ENCODE measurements at regions not wholly inside any gene's neighbourhood (a gene's known extent, or its start where the extent isn't known, plus 50 kb on each side); places are given as distances from the start of the nearest gene placed in this dataset.

- WGBS, 2 donors, result 65 to 69% methylated on average over 6 of the region's 6 CpGs
- intact Hi-C loops (cut with DNase I), result no loop called here
- H3K27ac ChIP-seq, result no peak overlapping the region
- no peak overlapping the region for H3K4me3 ChIP-seq
- H3K36me3 ChIP-seq, result no peaks in the 10 kb centered on the region
- no peaks in the 10 kb centered on the region for H3K9me3 ChIP-seq
- no peak for TF ChIP-seq POLR2A (IDR thresholded peaks at IDR 0.05)
- TF ChIP-seq, protein P1, sequence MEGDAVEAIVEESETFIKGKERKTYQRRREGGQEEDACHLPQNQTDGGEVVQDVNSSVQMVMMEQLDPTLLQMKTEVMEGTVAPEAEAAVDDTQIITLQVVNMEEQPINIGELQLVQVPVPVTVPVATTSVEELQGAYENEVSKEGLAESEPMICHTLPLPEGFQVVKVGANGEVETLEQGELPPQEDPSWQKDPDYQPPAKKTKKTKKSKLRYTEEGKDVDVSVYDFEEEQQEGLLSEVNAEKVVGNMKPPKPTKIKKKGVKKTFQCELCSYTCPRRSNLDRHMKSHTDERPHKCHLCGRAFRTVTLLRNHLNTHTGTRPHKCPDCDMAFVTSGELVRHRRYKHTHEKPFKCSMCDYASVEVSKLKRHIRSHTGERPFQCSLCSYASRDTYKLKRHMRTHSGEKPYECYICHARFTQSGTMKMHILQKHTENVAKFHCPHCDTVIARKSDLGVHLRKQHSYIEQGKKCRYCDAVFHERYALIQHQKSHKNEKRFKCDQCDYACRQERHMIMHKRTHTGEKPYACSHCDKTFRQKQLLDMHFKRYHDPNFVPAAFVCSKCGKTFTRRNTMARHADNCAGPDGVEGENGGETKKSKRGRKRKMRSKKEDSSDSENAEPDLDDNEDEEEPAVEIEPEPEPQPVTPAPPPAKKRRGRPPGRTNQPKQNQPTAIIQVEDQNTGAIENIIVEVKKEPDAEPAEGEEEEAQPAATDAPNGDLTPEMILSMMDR (IDR thresholded peaks at IDR 0.05), result no peak
- DNase-seq, result no peak
- peaks cover 0 to 34% (median 0%) of the 10 kb centered on the region in 4 donors for H3K27me3 ChIP-seq
- no peaks in the 10 kb centered on the region for H3K4me1 ChIP-seq
These were observed 174.8 kb downstream of the BUD13 start for GRCh38 chr11:116598036-116598435.

- no peaks in the 10 kb centered on the region for H3K36me3 ChIP-seq
- no peak for TF ChIP-seq POLR2A (IDR thresholded peaks at IDR 0.05)
- TF ChIP-seq, protein P1 (IDR thresholded peaks at IDR 0.05), result no peak
- no peak overlapping the region for H3K27ac ChIP-seq
- H3K27me3 ChIP-seq, result peaks cover 0 to 39% (median 0%) of the 10 kb centered on the region in 4 donors
- 60 to 64% methylated on average over 7 to 8 of the region's 12 CpGs for WGBS, 2 donors
- intact Hi-C loops (cut with DNase I), result no loop called here
- no peak overlapping the region for H3K4me3 ChIP-seq
- H3K9me3 ChIP-seq, result no peaks in the 10 kb centered on the region
- DNase-seq, result no peak
- no peaks in the 10 kb centered on the region for H3K4me1 ChIP-seq
These were observed 176.2 kb downstream of the BUD13 start for GRCh38 chr11:116596346-116597260.

GRCh38 chr11:116595305-116595880, 177.4 kb downstream of the BUD13 start:
- DNase-seq, result no peak
- no peak for TF ChIP-seq POLR2A (IDR thresholded peaks at IDR 0.05)
- Histone ChIP-seq H3K4me1 (no peaks in the 10 kb centered on the region), H3K9me3 (no peaks in the 10 kb centered on the region), H3K36me3 (no peaks in the 10 kb centered on the region), H3K27me3 (peaks cover 0 to 46% (median 0%) of the 10 kb centered on the region in 4 donors), H3K4me3 (no peak overlapping the region), H3K27ac (no peak overlapping the region)
- intact Hi-C loops (cut with DNase I), result no loop called here
- 46 to 52% methylated on average over 9 to 10 of the region's 13 CpGs for WGBS, 2 donors

GRCh38 chr11:116590844-116591570, 181.8 kb downstream of the BUD13 start:
- intact Hi-C loops (cut with DNase I), result no loop called here
- DNase-seq, result no peak
- TF ChIP-seq, protein P1 (IDR thresholded peaks at IDR 0.05), result no peak
- no peak for TF ChIP-seq POLR2A (IDR thresholded peaks at IDR 0.05)

DNA sequence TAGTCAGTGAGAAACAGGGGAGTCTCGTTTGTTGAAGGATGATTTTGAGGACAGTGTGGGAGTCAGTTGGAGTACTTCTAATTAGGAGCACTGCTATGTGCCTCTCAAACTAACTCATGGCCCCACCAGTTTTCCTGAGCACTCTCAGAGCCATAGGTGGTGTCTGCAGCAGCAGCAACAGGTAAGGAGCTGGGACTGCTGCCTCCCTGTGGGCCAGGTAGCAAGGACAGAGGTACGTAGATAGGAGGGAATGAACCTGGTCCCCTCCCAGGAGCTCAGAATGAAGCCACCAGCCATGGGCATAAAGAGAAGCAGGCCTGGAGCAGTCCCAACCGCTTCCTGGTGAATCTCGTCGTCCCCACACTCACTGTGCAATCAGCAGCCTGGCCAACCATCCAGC, 183.4 kb downstream of the BUD13 start:
- TF ChIP-seq, protein P1 (IDR thresholded peaks at IDR 0.05), result no peak
- TF ChIP-seq POLR2A (IDR thresholded peaks at IDR 0.05), result no peak
- H3K4me1 ChIP-seq, result no peaks in the 10 kb centered on the region
- H3K4me3 ChIP-seq, result no peak overlapping the region
- H3K36me3 ChIP-seq, result no peaks in the 10 kb centered on the region
- H3K9me3 ChIP-seq, result no peaks in the 10 kb centered on the region
- intact Hi-C loops (cut with DNase I), result no loop called here
- peaks cover 0 to 41% (median 0%) of the 10 kb centered on the region in 4 donors for H3K27me3 ChIP-seq
- no peak overlapping the region for H3K27ac ChIP-seq
- 70 to 83% methylated on average over 3 to 5 of the region's 5 CpGs for WGBS, 2 donors
- no peak for DNase-seq

More at GRCh38 chr11:116590844-116591570, 181.8 kb downstream of the BUD13 start:
- H3K27ac ChIP-seq, result no peak overlapping the region
- H3K36me3 ChIP-seq, result no peaks in the 10 kb centered on the region
- no peak overlapping the region for H3K4me3 ChIP-seq
- WGBS, 2 donors, result 65 to 68% methylated on average over 8 to 9 of the region's 10 CpGs
- no peaks in the 10 kb centered on the region for H3K4me1 ChIP-seq
- no peaks in the 10 kb centered on the region for H3K9me3 ChIP-seq
- H3K27me3 ChIP-seq, result peaks cover 0 to 45% (median 0%) of the 10 kb centered on the region in 4 donors

Data from esophagus squamous epithelium (tissue), 5 donors.